H1 (cell line): ENCODE measurements at regions not wholly inside any gene's neighbourhood (a gene's known extent, or its start where the extent isn't known, plus 50 kb on each side); places are given as distances from the start of the nearest gene placed in this dataset.

ENCODE experiments used
- CTCF ChIA-PET: fragments of 300-600 bp; sonication (Branson Sonifier 250); formaldehyde crosslinking; loops from one replicate; lab custom pipeline; 2021; ENCODE audit not compliant: partially characterized antibody; lab: Charles Lee
- POLR2A ChIA-PET: fragments of 300-600 bp; sonication (Branson Sonifier 250); formaldehyde crosslinking; loops from one replicate; lab custom pipeline; 2021; ENCODE audit warnings: inconsistent platforms; ENCODE audit not compliant: partially characterized antibody; lab: Charles Lee
- DNase-seq, 2 experiments: peaks; one replicate each; pipeline versions ENCODE4 v3.0.0 to v3.0.0-alpha.2; 2010 to 2022; ENCODE audit warnings: low spot score in 2 of 2, low read depth in 1 of 2, mixed read lengths in 1 of 2
- FAIRE-seq: peaks from 2 replicates; lab custom pipeline; 2011; peaks lifted over from hg19 to GRCh38; lab: Jason Lieb, UNC
- H2AFZ ChIP-seq: 2 replicates; pipeline ENCODE4 v1.8.1; 2012; ENCODE audit warnings: low read length, inconsistent platforms
- H2AK5ac ChIP-seq: 2 replicates; pipeline ENCODE4 v1.6.1; 2013; ENCODE audit warnings: low read depth, low read length
- H2BK120ac ChIP-seq: replicated peaks from 2 replicates; pipeline ENCODE3; 2013; ENCODE audit warnings: low read depth, low read length, inconsistent platforms
- H2BK12ac ChIP-seq: 2 replicates; pipeline ENCODE4 v1.6.1; 2013; ENCODE audit warnings: low read depth, low read length
- H2BK15ac ChIP-seq: 2 replicates; pipeline ENCODE4 v1.6.1; 2013; ENCODE audit warnings: low read length
- H2BK20ac ChIP-seq: 2 replicates; pipeline ENCODE4 v1.6.1; 2013; ENCODE audit warnings: low read length
- H2BK5ac ChIP-seq: 2 replicates; pipeline ENCODE4 v1.6.1; 2013; ENCODE audit warnings: low read depth, low read length
- H3K14ac ChIP-seq: 2 replicates; pipeline ENCODE4 v1.6.1; 2013; ENCODE audit warnings: inconsistent platforms; ENCODE audit not compliant: insufficient read length
- H3K18ac ChIP-seq: 2 replicates; pipeline ENCODE4 v1.6.1; 2013; ENCODE audit warnings: low read length; ENCODE audit errors: extremely low read depth
- H3K23ac ChIP-seq: 2 replicates; pipeline ENCODE4 v1.6.1; 2013; ENCODE audit warnings: inconsistent platforms; ENCODE audit not compliant: insufficient read length
- H3K23me2 ChIP-seq: 2 replicates; pipeline ENCODE4 v1.6.1; 2013; ENCODE audit warnings: low read depth, low read length
- H3K27ac ChIP-seq: 2 replicates; pipeline ENCODE4 v1.6.1; 2011; ENCODE audit warnings: low read depth, low read length, inconsistent platforms
- H3K27me3 ChIP-seq, 4 experiments: replicated peaks in 1 of 4; 1 replicate in 1 of 4; 2 replicates in 3 of 4; pipeline versions ENCODE4 v1.6.1 to v1.8.1; 2011 to 2013; ENCODE audit warnings: low read length in 3 of 4, mild to moderate bottlenecking in 3 of 4, inconsistent platforms in 2 of 4, mixed read lengths in 2 of 4, moderate library complexity in 1 of 4; ENCODE audit not compliant: control insufficient read depth in 3 of 4, insufficient read depth in 3 of 4; ENCODE audit errors: extremely low read depth in 1 of 4
- H3K36me3 ChIP-seq, 4 experiments: 2 replicates each; pipeline versions ENCODE4 v1.6.1 to v1.8.1; 2011 to 2013; ENCODE audit warnings: mild to moderate bottlenecking in 4 of 4, low read length in 3 of 4, moderate library complexity in 2 of 4, control low read depth in 1 of 4, inconsistent platforms in 1 of 4; ENCODE audit not compliant: insufficient read depth in 4 of 4, control insufficient read depth in 2 of 4
- H3K4ac ChIP-seq: replicated peaks from 2 replicates; pipeline ENCODE3; 2013; ENCODE audit warnings: low read length, low read depth, mixed read lengths, inconsistent platforms; ENCODE audit not compliant: insufficient read length
- H3K4me1 ChIP-seq, 4 experiments: replicated peaks in 1 of 4; 1 replicate in 1 of 4; 2 replicates in 3 of 4; pipeline versions ENCODE4 v1.6.1 to v1.8.1; 2011 to 2013; ENCODE audit warnings: low read length in 3 of 4, inconsistent platforms in 2 of 4, mixed read lengths in 1 of 4; ENCODE audit not compliant: insufficient read depth in 4 of 4, control insufficient read depth in 3 of 4
- H3K4me2 ChIP-seq, 2 experiments: 2 replicates each; pipeline versions ENCODE4 v1.6.1 to v1.8.1; 2011 to 2013; ENCODE audit warnings: low read depth in 2 of 2, low read length in 2 of 2, control low read depth in 1 of 2, inconsistent platforms in 1 of 2, mild to moderate bottlenecking in 1 of 2; ENCODE audit not compliant: insufficient read depth in 1 of 2
- H3K4me3 ChIP-seq, 4 experiments: fragments of 200-600, 300-600 bp in 1 of 4; sonication (generic), shearing (Covaris generic), sonication (Bioruptor Twin) in 1 of 4; 2 replicates each; pipeline versions ENCODE4 v1.5.1 to v1.8.1; 2011 to 2016; ENCODE audit warnings: low read length in 4 of 4, low read depth in 3 of 4, control low read depth in 2 of 4, inconsistent platforms in 2 of 4, mild to moderate bottlenecking in 2 of 4, mixed read lengths in 1 of 4, moderate library complexity in 1 of 4; ENCODE audit not compliant: insufficient read depth in 2 of 4; ENCODE audit errors: extremely low read depth in 1 of 4
- H3K56ac ChIP-seq: replicated peaks from 2 replicates; pipeline ENCODE3; 2013; ENCODE audit warnings: low read depth, mild to moderate bottlenecking, mixed read lengths, low read length, inconsistent platforms; ENCODE audit not compliant: insufficient read length
- H3K79me1 ChIP-seq: 2 replicates; pipeline ENCODE4 v1.6.1; 2013; ENCODE audit warnings: low read depth, low read length, control low read depth
- H3K79me2 ChIP-seq, 2 experiments: 2 replicates each; pipeline versions ENCODE4 v1.6.1 to v1.8.1; 2012 to 2013; ENCODE audit warnings: low read length in 2 of 2, mild to moderate bottlenecking in 2 of 2, inconsistent platforms in 1 of 2; ENCODE audit not compliant: insufficient read depth in 2 of 2, control insufficient read depth in 1 of 2
- H3K9ac ChIP-seq, 4 experiments: replicated peaks in 1 of 4; 1 replicate in 1 of 4; 2 replicates in 3 of 4; pipeline versions ENCODE4 v1.6.1 to v1.8.1; 2011 to 2013; ENCODE audit warnings: low read depth in 3 of 4, low read length in 3 of 4, control low read depth in 2 of 4, mild to moderate bottlenecking in 2 of 4, moderate library complexity in 2 of 4, inconsistent platforms in 1 of 4; ENCODE audit errors: extremely low read depth in 1 of 4
- H3K9me3 ChIP-seq, 2 experiments: 2 replicates each; pipeline versions ENCODE4 v1.6.1 to v1.8.1; 2012 to 2013; ENCODE audit warnings: mild to moderate bottlenecking in 2 of 2, moderate library complexity in 2 of 2, control low read depth in 1 of 2, inconsistent platforms in 1 of 2, low read depth in 1 of 2, low read length in 1 of 2, mixed read lengths in 1 of 2; ENCODE audit not compliant: insufficient read depth in 2 of 2
- H4K20me1 ChIP-seq, 2 experiments: replicated peaks in 1 of 2; 2 replicates each; pipeline versions ENCODE3 to v1.8.1; 2011 to 2013; ENCODE audit warnings: inconsistent platforms in 2 of 2, low read length in 2 of 2, mild to moderate bottlenecking in 1 of 2; ENCODE audit not compliant: insufficient read depth in 2 of 2, control insufficient read depth in 1 of 2
- H4K5ac ChIP-seq: 2 replicates; pipeline ENCODE4 v1.6.1; 2013; ENCODE audit warnings: low read length, low read depth, mixed read lengths, inconsistent platforms; ENCODE audit not compliant: insufficient read length
- H4K8ac ChIP-seq: 2 replicates; pipeline ENCODE4 v1.8.0; 2013; ENCODE audit warnings: mild to moderate bottlenecking, moderate library complexity, low read length, inconsistent platforms; ENCODE audit not compliant: insufficient read depth; ENCODE audit errors: extremely low read depth
- H4K91ac ChIP-seq: replicated peaks from 2 replicates; pipeline ENCODE3; 2013; ENCODE audit warnings: low read length, mixed read lengths, inconsistent platforms; ENCODE audit not compliant: insufficient read length
- BACH1 ChIP-seq: IDR thresholded peaks from 2 replicates; pipeline ENCODE4 v1.6.1; 2012; ENCODE audit warnings: low read length, improper control_type of control experiment
- CEBPB ChIP-seq: IDR thresholded peaks from 2 replicates; pipeline ENCODE4 v1.6.1; 2012; ENCODE audit warnings: low read depth, low read length
- CHD2 ChIP-seq: IDR thresholded peaks from 2 replicates; pipeline ENCODE4 v1.6.1; 2012; ENCODE audit warnings: low read length, improper control_type of control experiment
- CREB1 ChIP-seq: IDR thresholded peaks from 2 replicates; pipeline ENCODE4 v1.6.1; 2012; ENCODE audit warnings: inconsistent platforms
- E2F6 ChIP-seq: IDR thresholded peaks from 2 replicates; pipeline ENCODE4 v1.6.1; 2012; ENCODE audit warnings: inconsistent platforms
- EGR1 ChIP-seq: IDR thresholded peaks from 2 replicates; pipeline ENCODE4 v1.6.1; 2011; ENCODE audit warnings: low read depth, low read length, borderline replicate concordance
- JUN ChIP-seq: IDR thresholded peaks from 2 replicates; pipeline ENCODE4 v1.6.1; 2011; ENCODE audit warnings: low read depth, mild to moderate bottlenecking, improper control_type of control experiment, low read length
- POLR2A ChIP-seq, 2 experiments: IDR thresholded peaks; 1 replicate in 1 of 2; 2 replicates in 1 of 2; pipeline ENCODE4 v1.6.1; 2011; ENCODE audit warnings: low read depth in 2 of 2, low read length in 2 of 2, mild to moderate bottlenecking in 2 of 2; ENCODE audit errors: control extremely low read depth in 1 of 2
- SP4 ChIP-seq: IDR thresholded peaks from 2 replicates; pipeline ENCODE4 v1.6.1; 2012; ENCODE audit warnings: low read length, inconsistent platforms
- ZNF274 ChIP-seq: IDR thresholded peaks from 2 replicates; pipeline ENCODE4 v1.7.0; 2012; ENCODE audit warnings: low read length, borderline replicate concordance; ENCODE audit errors: extremely low read depth
- WGBS, 2 experiments: shearing (Covaris generic) in 1 of 2; methylation state at CpG; one replicate each; pipeline versions ENCODE4 v1.1.6 to v1.1.7; 2013 to 2015; ENCODE audit warnings: low lambda C conversion rate in 2 of 2, mixed read lengths in 2 of 2, inconsistent platforms in 1 of 2, low coverage in 1 of 2, missing lambda C conversion rate in 1 of 2; ENCODE audit not compliant: insufficient replicate concordance in 2 of 2, insufficient coverage in 1 of 2, insufficient read length in 1 of 2; ENCODE audit errors: extremely low coverage in 1 of 2, missing lambda C conversion rate in 1 of 2; 5-methylcytosine and 5-hydroxymethylcytosine counted together

GRCh38 chr6:121515630-121516265, 80.3 kb downstream of the GJA1 start:
- H3K36me3 ChIP-seq = no peaks in the 10 kb centered on the region
- H4K20me1 ChIP-seq = no peaks in the 10 kb centered on the region
- 85% methylated on average over 1 of the region's 1 CpG; no CpG with 5 or more reads in 1 of the 2 experiments for WGBS, 2 experiments
- no peak overlapping the region for H3K56ac ChIP-seq
- H3K27ac ChIP-seq = no peak overlapping the region
- H2BK20ac ChIP-seq = no peak overlapping the region
- H3K18ac ChIP-seq = no peak overlapping the region
- no peak overlapping the region for H2BK5ac ChIP-seq
- no peak overlapping the region for H3K4ac ChIP-seq
- H2AFZ ChIP-seq = no peak overlapping the region
- FAIRE-seq (no peak), DNase-seq (no peak)
- no peaks in the 10 kb centered on the region for H3K27me3 ChIP-seq
- TF ChIP-seq BACH1 = no peak
- no peak for TF ChIP-seq E2F6
- TF ChIP-seq SP4 = no peak
- TF ChIP-seq EGR1 = no peak
- no peak for TF ChIP-seq CHD2
- TF ChIP-seq ZNF274 = no peak
- TF ChIP-seq JUN = no peak
- no peak for TF ChIP-seq POLR2A (IDR thresholded peaks at IDR 0.05; ENCODE audit: control extremely low read depth in 1 of 2, low read depth in 2 of 2, low read length in 2 of 2)
- TF ChIP-seq CEBPB = no peak
- TF ChIP-seq CREB1 = no peak
- no peak overlapping the region for H2AK5ac ChIP-seq
- no peaks in the 10 kb centered on the region for H3K79me2 ChIP-seq
- H3K79me1 ChIP-seq = no peaks in the 10 kb centered on the region
- no peaks in the 10 kb centered on the region for H3K23me2 ChIP-seq
- no peak overlapping the region for H2BK12ac ChIP-seq
- H2BK120ac ChIP-seq = no peak overlapping the region
- no peak overlapping the region for H4K91ac ChIP-seq
- CTCF ChIA-PET = interaction anchor here (0.7 to 1.6 kb wide), 2 partner anchors 115 to 518 kb away, joined by 3 read pairs; no protein-coding TSS in a partner anchor
- H3K9me3 ChIP-seq = no peaks in the 10 kb centered on the region
- no peak overlapping the region for H4K5ac ChIP-seq
- no peak overlapping the region for H3K14ac ChIP-seq
- H3K4me2 ChIP-seq = no peak overlapping the region
- no peak overlapping the region for H3K4me3 ChIP-seq
- peaks cover 0 to 3% (median 1%) of the 10 kb centered on the region in 4 experiments; a peak in 2 of 7 replicates for H3K4me1 ChIP-seq
- no peak overlapping the region for H2BK15ac ChIP-seq
- POLR2A ChIA-PET = no interaction called here
- no peak overlapping the region for H3K23ac ChIP-seq
- H3K9ac ChIP-seq = no peak overlapping the region
- no peak overlapping the region for H4K8ac ChIP-seq
